ENCODE measurements at regions not wholly inside any gene's neighbourhood (a gene's known extent, or its start where the extent isn't known, plus 50 kb on each side); places are given as distances from the start of the nearest gene placed in this dataset.

DNA sequence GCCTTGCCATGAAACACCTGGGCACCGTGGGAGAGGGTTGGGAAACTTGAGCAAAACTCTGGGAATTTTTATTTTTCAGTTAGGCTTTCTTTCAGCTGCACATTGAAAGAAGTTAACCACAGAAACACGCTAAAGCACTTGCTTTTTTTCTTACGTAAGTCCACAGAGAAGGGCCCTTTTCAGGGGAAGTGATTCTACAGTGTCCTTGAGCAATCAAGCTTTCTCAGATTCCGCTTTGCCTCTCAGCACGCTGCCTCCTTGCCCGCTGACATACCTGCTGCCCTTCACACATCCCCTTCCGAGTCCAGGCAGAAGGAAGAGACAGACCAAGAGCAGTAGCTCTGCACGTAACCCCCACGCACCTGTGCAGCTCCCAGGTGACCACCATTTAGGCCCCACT is 135.5 kb upstream of the MYT1L start:
- DNase-seq (ENCODE audit: low spot score) = no peak
- CTCF ChIA-PET (ENCODE audit: unreplicated experiment) = no interaction called here
- H2AFZ ChIP-seq (ENCODE audit: low read length) = no peak overlapping the region
- H3K4me2 ChIP-seq (ENCODE audit: low read length) = no peak overlapping the region
- no peaks in the 10 kb centered on the region for H3K79me2 ChIP-seq (ENCODE audit: insufficient read depth, low read depth, low read length)
- intact Hi-C loops (cut with micrococcal nuclease; ENCODE audit: unreplicated experiment) = no loop called here
- H3K27ac ChIP-seq (ENCODE audit: low read depth, low read length, poor library complexity, severe bottlenecking) = no peak overlapping the region
- no peak overlapping the region for H3K4me3 ChIP-seq (ENCODE audit: low read depth, low read length, poor library complexity, severe bottlenecking)
- H3K9me3 ChIP-seq (ENCODE audit: low read length) = no peaks in the 10 kb centered on the region
- H3K36me3 ChIP-seq (ENCODE audit: insufficient read depth, low read length) = no peaks in the 10 kb centered on the region
- POLR2A ChIA-PET = no interaction called here
- TF ChIP-seq EZH2phosphoT487 (IDR thresholded peaks at IDR 0.05; ENCODE audit: borderline replicate concordance, low read depth, low read length) = no peak
- TF ChIP-seq, protein P1, sequence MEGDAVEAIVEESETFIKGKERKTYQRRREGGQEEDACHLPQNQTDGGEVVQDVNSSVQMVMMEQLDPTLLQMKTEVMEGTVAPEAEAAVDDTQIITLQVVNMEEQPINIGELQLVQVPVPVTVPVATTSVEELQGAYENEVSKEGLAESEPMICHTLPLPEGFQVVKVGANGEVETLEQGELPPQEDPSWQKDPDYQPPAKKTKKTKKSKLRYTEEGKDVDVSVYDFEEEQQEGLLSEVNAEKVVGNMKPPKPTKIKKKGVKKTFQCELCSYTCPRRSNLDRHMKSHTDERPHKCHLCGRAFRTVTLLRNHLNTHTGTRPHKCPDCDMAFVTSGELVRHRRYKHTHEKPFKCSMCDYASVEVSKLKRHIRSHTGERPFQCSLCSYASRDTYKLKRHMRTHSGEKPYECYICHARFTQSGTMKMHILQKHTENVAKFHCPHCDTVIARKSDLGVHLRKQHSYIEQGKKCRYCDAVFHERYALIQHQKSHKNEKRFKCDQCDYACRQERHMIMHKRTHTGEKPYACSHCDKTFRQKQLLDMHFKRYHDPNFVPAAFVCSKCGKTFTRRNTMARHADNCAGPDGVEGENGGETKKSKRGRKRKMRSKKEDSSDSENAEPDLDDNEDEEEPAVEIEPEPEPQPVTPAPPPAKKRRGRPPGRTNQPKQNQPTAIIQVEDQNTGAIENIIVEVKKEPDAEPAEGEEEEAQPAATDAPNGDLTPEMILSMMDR (conservative IDR thresholded peaks at IDR 0.05; ENCODE audit: low read length) = no peak
- no peaks in the 10 kb centered on the region for H4K20me1 ChIP-seq (ENCODE audit: insufficient read depth, low read length)
- H3K9me2 ChIP-seq (ENCODE audit: insufficient read depth, low read length) = no peaks in the 10 kb centered on the region
- no TSS peak for BruUV-seq (replicated peaks)
- no peaks in the 10 kb centered on the region for H3K4me1 ChIP-seq (ENCODE audit: insufficient read depth, low read length, poor library complexity, severe bottlenecking)

DNA sequence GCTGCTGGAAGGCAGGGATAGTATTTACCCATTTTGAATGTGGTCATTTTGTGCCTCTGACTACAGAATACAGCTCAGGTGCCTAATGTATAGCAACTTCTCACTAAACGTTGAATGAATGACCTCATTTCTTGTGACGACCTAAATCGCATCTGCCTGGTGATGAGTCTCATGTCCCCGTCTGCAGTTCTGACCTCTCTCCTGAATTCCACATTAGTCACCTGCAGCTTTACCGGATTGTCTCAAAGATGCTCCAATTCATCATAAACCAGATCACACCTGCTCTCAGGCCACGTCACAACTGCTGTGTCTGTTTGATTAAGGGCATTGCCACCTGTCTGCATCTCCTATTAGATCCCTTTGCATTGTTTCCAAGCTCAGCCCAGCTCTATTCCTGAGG is 133.6 kb upstream of the MYT1L start:
- no peak overlapping the region for H3K4me2 ChIP-seq (ENCODE audit: low read length)
- H2AFZ ChIP-seq (ENCODE audit: low read length) = no peak overlapping the region
- no peaks in the 10 kb centered on the region for H3K9me3 ChIP-seq (ENCODE audit: low read length)
- H3K36me3 ChIP-seq (ENCODE audit: insufficient read depth, low read length) = no peaks in the 10 kb centered on the region
- no peaks in the 10 kb centered on the region for H3K4me1 ChIP-seq (ENCODE audit: insufficient read depth, low read length, poor library complexity, severe bottlenecking)
- H4K20me1 ChIP-seq (ENCODE audit: insufficient read depth, low read length) = no peaks in the 10 kb centered on the region
- H3K4me3 ChIP-seq (ENCODE audit: low read depth, low read length, poor library complexity, severe bottlenecking) = no peak overlapping the region
- no peaks in the 10 kb centered on the region for H3K9me2 ChIP-seq (ENCODE audit: insufficient read depth, low read length)
- ChIA-PET POLR2A (no interaction called here), CTCF (ENCODE audit: unreplicated experiment) (no interaction called here)
- H3K79me2 ChIP-seq (ENCODE audit: insufficient read depth, low read depth, low read length) = no peaks in the 10 kb centered on the region
- no TSS peak for BruUV-seq (replicated peaks)
- DNase-seq (ENCODE audit: low spot score) = no peak
- TF ChIP-seq, protein P1 (conservative IDR thresholded peaks at IDR 0.05; ENCODE audit: low read length) = no peak
- no peak for TF ChIP-seq EZH2phosphoT487 (IDR thresholded peaks at IDR 0.05; ENCODE audit: borderline replicate concordance, low read depth, low read length)
- intact Hi-C loops (cut with micrococcal nuclease; ENCODE audit: unreplicated experiment) = no loop called here
- no peak overlapping the region for H3K27ac ChIP-seq (ENCODE audit: low read depth, low read length, poor library complexity, severe bottlenecking)

DNA sequence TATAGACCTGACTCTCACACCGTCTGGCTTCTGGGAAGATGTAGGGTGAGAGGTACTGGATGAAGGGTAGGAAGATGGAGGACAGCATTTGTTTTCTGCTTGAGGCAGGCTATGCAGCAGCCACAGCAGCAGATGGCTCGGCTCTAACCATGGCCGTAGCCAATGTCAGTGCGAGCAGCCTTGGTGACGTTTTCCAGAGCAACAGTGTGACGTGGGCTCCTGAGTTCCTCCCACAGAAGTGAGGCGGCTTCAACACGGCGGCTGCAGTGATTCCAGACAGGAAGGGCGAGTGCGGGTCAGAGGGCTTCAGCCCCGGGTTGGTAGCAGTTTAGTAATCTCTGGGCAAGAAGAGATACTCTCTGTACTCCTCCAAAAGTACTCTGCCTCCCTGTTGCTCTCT is 133.0 kb upstream of the MYT1L start:
- Histone ChIP-seq H4K20me1 (ENCODE audit: insufficient read depth, low read length) (no peaks in the 10 kb centered on the region), H3K79me2 (ENCODE audit: insufficient read depth, low read depth, low read length) (no peaks in the 10 kb centered on the region), H3K4me3 (ENCODE audit: low read depth, low read length, poor library complexity, severe bottlenecking) (no peak overlapping the region), H3K9me3 (ENCODE audit: low read length) (no peaks in the 10 kb centered on the region), H3K4me2 (ENCODE audit: low read length) (no peak overlapping the region), H2AFZ (ENCODE audit: low read length) (no peak overlapping the region), H3K36me3 (ENCODE audit: insufficient read depth, low read length) (no peaks in the 10 kb centered on the region), H3K9me2 (ENCODE audit: insufficient read depth, low read length) (no peaks in the 10 kb centered on the region), H3K4me1 (ENCODE audit: insufficient read depth, low read length, poor library complexity, severe bottlenecking) (no peaks in the 10 kb centered on the region), H3K27ac (ENCODE audit: low read depth, low read length, poor library complexity, severe bottlenecking) (no peak overlapping the region)
- TF ChIP-seq, protein P1 (conservative IDR thresholded peaks at IDR 0.05; ENCODE audit: low read length) = no peak
- no peak for TF ChIP-seq EZH2phosphoT487 (IDR thresholded peaks at IDR 0.05; ENCODE audit: borderline replicate concordance, low read depth, low read length)
- CTCF ChIA-PET (ENCODE audit: unreplicated experiment) = no interaction called here
- POLR2A ChIA-PET = no interaction called here
- no peak for DNase-seq (ENCODE audit: low spot score)
- intact Hi-C loops (cut with micrococcal nuclease; ENCODE audit: unreplicated experiment) = no loop called here
- BruUV-seq (replicated peaks) = no TSS peak
